Coronary artery (tissue), 2 donors: ENCODE measurements at regions not wholly inside any gene's neighbourhood (a gene's known extent, or its start where the extent isn't known, plus 50 kb on each side); places are given as distances from the start of the nearest gene placed in this dataset.

ENCODE experiments used
- DNase-seq: peaks from one replicate; pipeline ENCODE4 v3.0.0-alpha.2; 2017; ENCODE audit warnings: low spot score
- H3K27ac ChIP-seq, 2 donors: fragments of 200-600 bp; sonication (generic); one replicate each; pipeline ENCODE4 v1.5.1; 2016 to 2019
- H3K4me3 ChIP-seq: fragments of 200-600 bp; sonication (generic); 2 replicates; pipeline ENCODE4 v1.5.1; 2016; ENCODE audit warnings: mild to moderate bottlenecking, moderate library complexity
- CTCF ChIP-seq: fragments of 200-600 bp; sonication (generic); IDR thresholded peaks from one replicate; pipeline ENCODE4 v1.5.1; 2019; ENCODE audit warnings: antibody characterized with exemption

- DNase-seq = no peak
- H3K27ac ChIP-seq = no peak overlapping the region
- TF ChIP-seq CTCF = no peak
- H3K4me3 ChIP-seq = no peak overlapping the region
Measured at GRCh38 chr22:27632451-27633295, 168.9 kb downstream of the MN1 start.

GRCh38 chr22:27633296-27633871, 168.2 kb downstream of the MN1 start:
- DNase-seq = no peak
- no peak overlapping the region for H3K27ac ChIP-seq
- TF ChIP-seq CTCF = no peak
- H3K4me3 ChIP-seq = no peak overlapping the region

- Histone ChIP-seq H3K27ac (no peak overlapping the region), H3K4me3 (no peak overlapping the region)
- DNase-seq = no peak
- TF ChIP-seq CTCF = no peak
Measured at GRCh38 chr22:27634043-27634740, 167.4 kb downstream of the MN1 start.

GRCh38 chr22:27635435-27635834, 166.1 kb downstream of the MN1 start:
- Histone ChIP-seq H3K4me3 (no peak overlapping the region), H3K27ac (no peak overlapping the region)
- no peak for DNase-seq
- no peak for TF ChIP-seq CTCF

GRCh38 chr22:27635852-27636251, 165.7 kb downstream of the MN1 start:
- H3K27ac ChIP-seq = no peak overlapping the region
- no peak overlapping the region for H3K4me3 ChIP-seq
- no peak for TF ChIP-seq CTCF
- DNase-seq = no peak

- peak overlapping the region; percentile 8 to 73 for H3K27ac ChIP-seq
- no peak overlapping the region for H3K4me3 ChIP-seq
- TF ChIP-seq CTCF = no peak
- DNase-seq = no peak
Measured at GRCh38 chr22:27636716-27637508, 164.6 kb downstream of the MN1 start.
